ENCODE measurements at regions not wholly inside any gene's neighbourhood (a gene's known extent, or its start where the extent isn't known, plus 50 kb on each side); places are given as distances from the start of the nearest gene placed in this dataset.

- DNase-seq: no peak
Observed at GRCh38 chr12:110995615-110996014, 75.2 kb upstream of the MYL2 start.

GRCh38 chr12:110995016-110995415, 74.6 kb upstream of the MYL2 start:
- no peak for DNase-seq

- DNase-seq: no peak
Observed at GRCh38 chr12:110993434-110993833, 73.1 kb upstream of the MYL2 start.

GRCh38 chr12:110992909-110993308, 72.5 kb upstream of the MYL2 start:
- no peak for DNase-seq

- DNase-seq: no peak
Observed at GRCh38 chr12:110983811-110984210, 63.4 kb upstream of the MYL2 start.

GRCh38 chr12:110972866-110973265, 52.5 kb upstream of the MYL2 start:
- no peak for DNase-seq

GRCh38 chr12:110971936-110972335, 51.6 kb upstream of the MYL2 start:
- DNase-seq: no peak

- no peak for DNase-seq
Observed at GRCh38 chr12:110971189-110971920, 51.0 kb upstream of the MYL2 start.

Data from activated CD8-positive, alpha-beta memory T cell treated with anti-CD3 and anti-CD28 coated beads, Interleukin-2, amount 50 U/mL, for 48 hours (primary cell).